ENCODE measurements at regions not wholly inside any gene's neighbourhood (a gene's known extent, or its start where the extent isn't known, plus 50 kb on each side); places are given as distances from the start of the nearest gene placed in this dataset.

GRCh38 chr10:4623757-4624420, 202.1 kb upstream of the AKR1E2 start (continued):
- TF ChIP-seq, protein P1, sequence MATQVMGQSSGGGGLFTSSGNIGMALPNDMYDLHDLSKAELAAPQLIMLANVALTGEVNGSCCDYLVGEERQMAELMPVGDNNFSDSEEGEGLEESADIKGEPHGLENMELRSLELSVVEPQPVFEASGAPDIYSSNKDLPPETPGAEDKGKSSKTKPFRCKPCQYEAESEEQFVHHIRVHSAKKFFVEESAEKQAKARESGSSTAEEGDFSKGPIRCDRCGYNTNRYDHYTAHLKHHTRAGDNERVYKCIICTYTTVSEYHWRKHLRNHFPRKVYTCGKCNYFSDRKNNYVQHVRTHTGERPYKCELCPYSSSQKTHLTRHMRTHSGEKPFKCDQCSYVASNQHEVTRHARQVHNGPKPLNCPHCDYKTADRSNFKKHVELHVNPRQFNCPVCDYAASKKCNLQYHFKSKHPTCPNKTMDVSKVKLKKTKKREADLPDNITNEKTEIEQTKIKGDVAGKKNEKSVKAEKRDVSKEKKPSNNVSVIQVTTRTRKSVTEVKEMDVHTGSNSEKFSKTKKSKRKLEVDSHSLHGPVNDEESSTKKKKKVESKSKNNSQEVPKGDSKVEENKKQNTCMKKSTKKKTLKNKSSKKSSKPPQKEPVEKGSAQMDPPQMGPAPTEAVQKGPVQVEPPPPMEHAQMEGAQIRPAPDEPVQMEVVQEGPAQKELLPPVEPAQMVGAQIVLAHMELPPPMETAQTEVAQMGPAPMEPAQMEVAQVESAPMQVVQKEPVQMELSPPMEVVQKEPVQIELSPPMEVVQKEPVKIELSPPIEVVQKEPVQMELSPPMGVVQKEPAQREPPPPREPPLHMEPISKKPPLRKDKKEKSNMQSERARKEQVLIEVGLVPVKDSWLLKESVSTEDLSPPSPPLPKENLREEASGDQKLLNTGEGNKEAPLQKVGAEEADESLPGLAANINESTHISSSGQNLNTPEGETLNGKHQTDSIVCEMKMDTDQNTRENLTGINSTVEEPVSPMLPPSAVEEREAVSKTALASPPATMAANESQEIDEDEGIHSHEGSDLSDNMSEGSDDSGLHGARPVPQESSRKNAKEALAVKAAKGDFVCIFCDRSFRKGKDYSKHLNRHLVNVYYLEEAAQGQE (IDR thresholded peaks at IDR 0.05), result no peak

DNA sequence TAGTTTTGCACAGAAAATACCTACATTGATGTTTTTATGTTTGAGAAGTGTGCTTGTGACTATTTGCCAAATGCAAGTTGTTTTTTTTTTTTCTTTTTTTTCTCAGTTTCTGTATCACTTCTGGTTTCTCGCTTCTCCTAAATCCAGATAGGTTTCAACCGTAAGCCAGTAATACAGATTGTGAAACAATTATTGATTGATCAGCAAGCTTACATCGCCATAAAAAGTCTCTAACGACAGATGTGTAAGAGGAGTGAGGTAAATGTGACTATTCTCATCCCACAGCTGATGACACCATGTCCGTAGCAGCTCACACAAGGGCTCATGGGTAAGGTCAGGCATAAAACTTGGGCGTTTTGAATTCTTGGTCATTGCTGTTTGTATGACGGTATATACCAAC, 202.8 kb upstream of the AKR1E2 start:
- 58% methylated on average over 7 of the region's 7 CpGs for WGBS
- Histone ChIP-seq H3K27me3 (ENCODE audit: control insufficient read depth in 4 of 4, insufficient read depth in 4 of 4, low read length in 3 of 4) (no peaks in the 10 kb centered on the region), H3K9ac (ENCODE audit: low read depth in 1 of 2, low read length in 2 of 2) (no peak overlapping the region), H3K9me3 (ENCODE audit: control insufficient read depth in 4 of 4, low read length in 3 of 4) (peaks cover 0 to 5% (median under 1%) of the 10 kb centered on the region in 4 donors), H3K4me1 (ENCODE audit: control insufficient read depth in 4 of 4, insufficient read depth in 4 of 4, low read length in 3 of 4) (no peaks in the 10 kb centered on the region), H3K4me3 (ENCODE audit: low read depth in 1 of 3, low read length in 3 of 3) (no peak overlapping the region), H3K27ac (ENCODE audit: low read depth in 1 of 2, low read length in 2 of 2) (no peak overlapping the region), H3K36me3 (ENCODE audit: control insufficient read depth in 4 of 4, insufficient read depth in 3 of 4, low read depth in 1 of 4, low read length in 3 of 4) (no peaks in the 10 kb centered on the region)
- no peak for DNase-seq (ENCODE audit: low spot score)
- TF ChIP-seq RXRA (IDR thresholded peaks at IDR 0.05) (no peak), SP1 (IDR thresholded peaks at IDR 0.05) (no peak), FOXA1 (IDR thresholded peaks at IDR 0.05) (no peak), HNF4G (IDR thresholded peaks at IDR 0.05) (no peak)

- no peak for DNase-seq (ENCODE audit: low spot score)
- Histone ChIP-seq H3K36me3 (ENCODE audit: control insufficient read depth in 4 of 4, insufficient read depth in 3 of 4, low read depth in 1 of 4, low read length in 3 of 4) (no peaks in the 10 kb centered on the region), H3K4me3 (ENCODE audit: low read depth in 1 of 3, low read length in 3 of 3) (no peak overlapping the region), H3K27ac (ENCODE audit: low read depth in 1 of 2, low read length in 2 of 2) (no peak overlapping the region), H3K27me3 (ENCODE audit: control insufficient read depth in 4 of 4, insufficient read depth in 4 of 4, low read length in 3 of 4) (no peaks in the 10 kb centered on the region), H3K9ac (ENCODE audit: low read depth in 1 of 2, low read length in 2 of 2) (no peak overlapping the region), H3K9me3 (ENCODE audit: control insufficient read depth in 4 of 4, low read length in 3 of 4) (no peaks in the 10 kb centered on the region), H3K4me1 (ENCODE audit: control insufficient read depth in 4 of 4, insufficient read depth in 4 of 4, low read length in 3 of 4) (no peaks in the 10 kb centered on the region)
- TF ChIP-seq HNF4A (conservative IDR thresholded peaks at IDR 0.05) (no peak), FOXA2 (IDR thresholded peaks at IDR 0.05) (no peak), YY1 (IDR thresholded peaks at IDR 0.05) (no peak), RAD21 (IDR thresholded peaks at IDR 0.05) (no peak), TAF1 (conservative IDR thresholded peaks at IDR 0.05) (no peak), NR2F2 (IDR thresholded peaks at IDR 0.05) (no peak), RXRA (IDR thresholded peaks at IDR 0.05) (no peak), GABPA (IDR thresholded peaks at IDR 0.05 in 1 of 2, conservative IDR thresholded peaks at IDR 0.05 in 1 of 2) (no peak), JUND (IDR thresholded peaks at IDR 0.05) (no peak), EGR1 (IDR thresholded peaks at IDR 0.05; ENCODE audit: low read depth in 2 of 2) (no peak), SP1 (IDR thresholded peaks at IDR 0.05) (no peak), HNF4G (IDR thresholded peaks at IDR 0.05) (no peak), FOXA1 (IDR thresholded peaks at IDR 0.05) (no peak)
- TF ChIP-seq, protein P2, sequence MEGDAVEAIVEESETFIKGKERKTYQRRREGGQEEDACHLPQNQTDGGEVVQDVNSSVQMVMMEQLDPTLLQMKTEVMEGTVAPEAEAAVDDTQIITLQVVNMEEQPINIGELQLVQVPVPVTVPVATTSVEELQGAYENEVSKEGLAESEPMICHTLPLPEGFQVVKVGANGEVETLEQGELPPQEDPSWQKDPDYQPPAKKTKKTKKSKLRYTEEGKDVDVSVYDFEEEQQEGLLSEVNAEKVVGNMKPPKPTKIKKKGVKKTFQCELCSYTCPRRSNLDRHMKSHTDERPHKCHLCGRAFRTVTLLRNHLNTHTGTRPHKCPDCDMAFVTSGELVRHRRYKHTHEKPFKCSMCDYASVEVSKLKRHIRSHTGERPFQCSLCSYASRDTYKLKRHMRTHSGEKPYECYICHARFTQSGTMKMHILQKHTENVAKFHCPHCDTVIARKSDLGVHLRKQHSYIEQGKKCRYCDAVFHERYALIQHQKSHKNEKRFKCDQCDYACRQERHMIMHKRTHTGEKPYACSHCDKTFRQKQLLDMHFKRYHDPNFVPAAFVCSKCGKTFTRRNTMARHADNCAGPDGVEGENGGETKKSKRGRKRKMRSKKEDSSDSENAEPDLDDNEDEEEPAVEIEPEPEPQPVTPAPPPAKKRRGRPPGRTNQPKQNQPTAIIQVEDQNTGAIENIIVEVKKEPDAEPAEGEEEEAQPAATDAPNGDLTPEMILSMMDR (IDR thresholded peaks at IDR 0.05; ENCODE audit: low read depth, low read length, missing input control), result no peak
- TF ChIP-seq, protein P3, sequence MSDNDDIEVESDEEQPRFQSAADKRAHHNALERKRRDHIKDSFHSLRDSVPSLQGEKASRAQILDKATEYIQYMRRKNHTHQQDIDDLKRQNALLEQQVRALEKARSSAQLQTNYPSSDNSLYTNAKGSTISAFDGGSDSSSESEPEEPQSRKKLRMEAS (IDR thresholded peaks at IDR 0.05), result no peak
- TF ChIP-seq, protein P1 (IDR thresholded peaks at IDR 0.05), result no peak
- TF ChIP-seq, protein P4, sequence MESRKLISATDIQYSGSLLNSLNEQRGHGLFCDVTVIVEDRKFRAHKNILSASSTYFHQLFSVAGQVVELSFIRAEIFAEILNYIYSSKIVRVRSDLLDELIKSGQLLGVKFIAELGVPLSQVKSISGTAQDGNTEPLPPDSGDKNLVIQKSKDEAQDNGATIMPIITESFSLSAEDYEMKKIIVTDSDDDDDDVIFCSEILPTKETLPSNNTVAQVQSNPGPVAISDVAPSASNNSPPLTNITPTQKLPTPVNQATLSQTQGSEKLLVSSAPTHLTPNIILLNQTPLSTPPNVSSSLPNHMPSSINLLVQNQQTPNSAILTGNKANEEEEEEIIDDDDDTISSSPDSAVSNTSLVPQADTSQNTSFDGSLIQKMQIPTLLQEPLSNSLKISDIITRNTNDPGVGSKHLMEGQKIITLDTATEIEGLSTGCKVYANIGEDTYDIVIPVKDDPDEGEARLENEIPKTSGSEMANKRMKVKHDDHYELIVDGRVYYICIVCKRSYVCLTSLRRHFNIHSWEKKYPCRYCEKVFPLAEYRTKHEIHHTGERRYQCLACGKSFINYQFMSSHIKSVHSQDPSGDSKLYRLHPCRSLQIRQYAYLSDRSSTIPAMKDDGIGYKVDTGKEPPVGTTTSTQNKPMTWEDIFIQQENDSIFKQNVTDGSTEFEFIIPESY (IDR thresholded peaks at IDR 0.05), result no peak
- TF ChIP-seq, protein P5, sequence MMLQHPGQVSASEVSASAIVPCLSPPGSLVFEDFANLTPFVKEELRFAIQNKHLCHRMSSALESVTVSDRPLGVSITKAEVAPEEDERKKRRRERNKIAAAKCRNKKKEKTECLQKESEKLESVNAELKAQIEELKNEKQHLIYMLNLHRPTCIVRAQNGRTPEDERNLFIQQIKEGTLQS (IDR thresholded peaks at IDR 0.05), result no peak
- 96% methylated on average over 2 of the region's 2 CpGs for WGBS
Observed at GRCh38 chr10:4622384-4622783, 203.6 kb upstream of the AKR1E2 start.

Data from liver (tissue), 8 donors.